MM.1S (cell line): ENCODE measurements at regions not wholly inside any gene's neighbourhood (a gene's known extent, or its start where the extent isn't known, plus 50 kb on each side); places are given as distances from the start of the nearest gene placed in this dataset.
"Not testable (repeated sequence)": the region's sequence is repeated elsewhere in the genome, so short reads cannot be mapped to it uniquely, and the experiment has no call there.

Source experiments
- EZH2 ChIP-seq: fragments of 300-600 bp; sonication (generic); optimal IDR thresholded peaks from 2 replicates; pipeline ENCODE3; 2017; ENCODE audit warnings: low read depth, mild to moderate bottlenecking, antibody characterized with exemption, low read length, mixed read lengths
- TF ChIP-seq, protein P1 (sequence below): fragments of 300-600 bp; sonication (generic); IDR thresholded peaks from 2 replicates; pipeline ENCODE4 v1.5.1; 2016; ENCODE audit warnings: antibody characterized with exemption, low read length, mixed read lengths

DNA sequence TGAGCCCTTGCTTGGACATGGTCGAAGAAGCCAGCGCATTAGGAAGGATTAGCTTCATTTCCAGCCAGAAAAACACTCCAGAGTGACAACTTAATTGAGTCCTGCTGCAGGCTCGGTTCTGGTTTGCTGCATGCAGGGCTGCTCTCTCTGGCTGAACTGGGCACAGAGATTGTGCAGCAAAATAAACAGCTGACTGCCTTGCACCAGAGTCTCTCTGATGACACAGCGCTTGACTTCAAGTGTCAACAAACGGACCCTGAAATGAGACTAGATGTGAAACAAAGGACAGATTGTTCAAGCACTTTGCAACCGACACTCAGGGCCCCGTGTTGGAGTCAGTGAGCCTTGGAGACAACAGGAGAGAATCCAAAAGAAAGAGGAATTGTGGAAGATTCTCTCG lies 197.3 kb upstream of the LRRC61 start:
- not testable (repeated sequence) for TF ChIP-seq EZH2
- TF ChIP-seq, protein P1, sequence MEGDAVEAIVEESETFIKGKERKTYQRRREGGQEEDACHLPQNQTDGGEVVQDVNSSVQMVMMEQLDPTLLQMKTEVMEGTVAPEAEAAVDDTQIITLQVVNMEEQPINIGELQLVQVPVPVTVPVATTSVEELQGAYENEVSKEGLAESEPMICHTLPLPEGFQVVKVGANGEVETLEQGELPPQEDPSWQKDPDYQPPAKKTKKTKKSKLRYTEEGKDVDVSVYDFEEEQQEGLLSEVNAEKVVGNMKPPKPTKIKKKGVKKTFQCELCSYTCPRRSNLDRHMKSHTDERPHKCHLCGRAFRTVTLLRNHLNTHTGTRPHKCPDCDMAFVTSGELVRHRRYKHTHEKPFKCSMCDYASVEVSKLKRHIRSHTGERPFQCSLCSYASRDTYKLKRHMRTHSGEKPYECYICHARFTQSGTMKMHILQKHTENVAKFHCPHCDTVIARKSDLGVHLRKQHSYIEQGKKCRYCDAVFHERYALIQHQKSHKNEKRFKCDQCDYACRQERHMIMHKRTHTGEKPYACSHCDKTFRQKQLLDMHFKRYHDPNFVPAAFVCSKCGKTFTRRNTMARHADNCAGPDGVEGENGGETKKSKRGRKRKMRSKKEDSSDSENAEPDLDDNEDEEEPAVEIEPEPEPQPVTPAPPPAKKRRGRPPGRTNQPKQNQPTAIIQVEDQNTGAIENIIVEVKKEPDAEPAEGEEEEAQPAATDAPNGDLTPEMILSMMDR, result not testable (repeated sequence)
